SU-DHL-6 (cell line): ENCODE measurements at regions not wholly inside any gene's neighbourhood (a gene's known extent, or its start where the extent isn't known, plus 50 kb on each side); places are given as distances from the start of the nearest gene placed in this dataset.

ENCODE experiments used
- H2AFZ ChIP-seq: fragments of 200-600 bp; sonication (generic); 2 replicates; pipeline ENCODE4 v1.6.1; 2014; ENCODE audit warnings: low read depth, mild to moderate bottlenecking, moderate library complexity, mixed read lengths, antibody characterized with exemption, low read length; ENCODE audit not compliant: severe bottlenecking
- H3F3A ChIP-seq: fragments of 200-600 bp; shearing (Covaris generic); 2 replicates; pipeline ENCODE4 v1.6.0; 2016; ENCODE audit warnings: antibody characterized with exemption, mild to moderate bottlenecking; ENCODE audit not compliant: insufficient read depth
- H3K27ac ChIP-seq: fragments of 200-600 bp; sonication (generic); 2 replicates; pipeline ENCODE4 v1.5.1; 2016; ENCODE audit warnings: low read depth, mild to moderate bottlenecking, low read length, moderate library complexity, mixed read lengths
- H3K27me3 ChIP-seq: fragments of 200-600 bp; sonication (generic), shearing (Covaris generic); 2 replicates; pipeline ENCODE4 v1.6.0; 2014; ENCODE audit warnings: mild to moderate bottlenecking, low read length
- H3K36me3 ChIP-seq: fragments of 200-600 bp; sonication (generic); 2 replicates; pipeline ENCODE4 v1.6.1; 2014; ENCODE audit warnings: mild to moderate bottlenecking, low read length, mixed read lengths
- H3K4me2 ChIP-seq: fragments of 300-600, 200-600 bp; shearing (Covaris generic), sonication (generic); 2 replicates; pipeline ENCODE4 v1.6.0; 2014; ENCODE audit warnings: low read length, low read depth, mild to moderate bottlenecking; ENCODE audit not compliant: poor library complexity, severe bottlenecking
- H3K4me3 ChIP-seq: fragments of 200-600 bp; sonication (generic); 2 replicates; pipeline ENCODE4 v1.5.1; 2014; ENCODE audit warnings: antibody characterized with exemption, low read length, mild to moderate bottlenecking, mixed read lengths; ENCODE audit not compliant: insufficient read depth, poor library complexity, severe bottlenecking
- H3K79me2 ChIP-seq: fragments of 200-600 bp; sonication (generic); 2 replicates; pipeline ENCODE4 v1.6.1; 2014; ENCODE audit warnings: mild to moderate bottlenecking, low read length, moderate library complexity; ENCODE audit not compliant: insufficient read depth
- H3K9ac ChIP-seq: fragments of 200-600 bp; sonication (generic); 2 replicates; pipeline ENCODE4 v1.7.0; 2014; ENCODE audit warnings: mild to moderate bottlenecking, low read length
- H3K9me2 ChIP-seq: fragments of 200-600 bp; sonication (generic); replicated peaks from 2 replicates; pipeline ENCODE4 v1.6.1; 2014; ENCODE audit warnings: low read length; ENCODE audit not compliant: insufficient read depth
- H3K9me3 ChIP-seq: fragments of 200-600 bp; sonication (generic); 2 replicates; pipeline ENCODE4 v1.6.1; 2014; ENCODE audit warnings: low read length, mixed read lengths; ENCODE audit not compliant: insufficient read depth
- H4K20me1 ChIP-seq: fragments of 200-600 bp; sonication (generic); 2 replicates; pipeline ENCODE4 v1.6.1; 2014; ENCODE audit warnings: low read depth, mild to moderate bottlenecking, antibody characterized with exemption, low read length, moderate library complexity, mixed read lengths
- EZH2phosphoT487 ChIP-seq: fragments of 200-600 bp; sonication (generic), shearing (Covaris generic); conservative IDR thresholded peaks from 2 replicates; pipeline ENCODE4 v1.6.1; 2018; ENCODE audit warnings: mild to moderate bottlenecking, antibody characterized with exemption, low read length, moderate library complexity, mixed read lengths
- TF ChIP-seq, protein P1 (sequence below): fragments of 200-600 bp; sonication (generic); IDR thresholded peaks from one replicate; pipeline ENCODE4 v1.5.1; 2017; ENCODE audit warnings: antibody characterized with exemption, mild to moderate bottlenecking, low read length, moderate library complexity; ENCODE audit not compliant: insufficient read depth, poor library complexity, severe bottlenecking

DNA sequence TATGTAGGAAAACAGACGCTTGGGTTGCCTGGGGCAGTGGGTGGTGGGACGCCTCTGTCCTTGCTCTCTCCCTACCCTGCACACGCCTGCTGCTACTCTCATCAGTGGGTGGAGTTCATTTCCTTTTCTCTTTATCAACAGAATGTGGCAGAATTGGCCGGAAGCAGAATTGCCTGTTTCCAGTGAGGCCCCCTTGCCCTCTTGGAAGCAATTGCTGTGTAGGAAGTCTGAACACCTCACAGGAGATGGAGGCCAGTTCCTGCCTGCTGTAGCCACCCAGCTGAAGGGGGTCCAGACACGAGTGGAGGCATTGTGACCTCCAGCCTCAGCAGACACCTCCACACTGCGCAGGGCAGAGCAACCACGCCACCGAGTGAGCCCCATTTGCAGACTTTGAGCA is 331.6 kb upstream of the ZNF32 start:
- H2AFZ ChIP-seq: no peak overlapping the region

DNA sequence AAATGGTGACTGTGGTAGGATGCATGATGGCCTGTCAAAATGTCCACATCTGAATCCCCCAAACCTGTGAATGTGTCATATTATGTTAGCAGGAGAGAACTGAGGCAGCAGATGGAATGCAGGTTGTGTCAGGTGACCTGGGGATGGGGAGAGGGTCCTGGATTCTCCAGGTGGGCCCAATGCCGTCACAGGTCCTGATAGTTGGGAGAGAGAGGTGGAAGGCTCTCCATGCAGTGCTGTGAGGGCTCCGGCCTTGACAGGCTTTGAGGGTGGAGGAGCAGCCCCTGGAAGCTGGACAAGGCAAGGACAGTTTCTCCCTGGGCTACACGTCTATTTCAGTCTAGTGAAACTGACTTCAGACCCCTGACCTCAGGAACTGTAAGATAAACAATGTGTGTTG is 330.9 kb upstream of the ZNF32 start:
- Histone ChIP-seq H3K36me3 (no peaks in the 10 kb centered on the region), H2AFZ (no peak overlapping the region), H3K4me2 (no peak overlapping the region)

More for the DNA sequence above, 331.6 kb upstream of the ZNF32 start:
- H3F3A ChIP-seq: no peaks in the 10 kb centered on the region
- H4K20me1 ChIP-seq: no peaks in the 10 kb centered on the region
- no peaks in the 10 kb centered on the region for H3K36me3 ChIP-seq
- H3K27ac ChIP-seq: no peak overlapping the region
- no peak overlapping the region for H3K4me2 ChIP-seq
- H3K9me2 ChIP-seq: no peaks in the 10 kb centered on the region
- no peak for TF ChIP-seq EZH2phosphoT487
- TF ChIP-seq, protein P1, sequence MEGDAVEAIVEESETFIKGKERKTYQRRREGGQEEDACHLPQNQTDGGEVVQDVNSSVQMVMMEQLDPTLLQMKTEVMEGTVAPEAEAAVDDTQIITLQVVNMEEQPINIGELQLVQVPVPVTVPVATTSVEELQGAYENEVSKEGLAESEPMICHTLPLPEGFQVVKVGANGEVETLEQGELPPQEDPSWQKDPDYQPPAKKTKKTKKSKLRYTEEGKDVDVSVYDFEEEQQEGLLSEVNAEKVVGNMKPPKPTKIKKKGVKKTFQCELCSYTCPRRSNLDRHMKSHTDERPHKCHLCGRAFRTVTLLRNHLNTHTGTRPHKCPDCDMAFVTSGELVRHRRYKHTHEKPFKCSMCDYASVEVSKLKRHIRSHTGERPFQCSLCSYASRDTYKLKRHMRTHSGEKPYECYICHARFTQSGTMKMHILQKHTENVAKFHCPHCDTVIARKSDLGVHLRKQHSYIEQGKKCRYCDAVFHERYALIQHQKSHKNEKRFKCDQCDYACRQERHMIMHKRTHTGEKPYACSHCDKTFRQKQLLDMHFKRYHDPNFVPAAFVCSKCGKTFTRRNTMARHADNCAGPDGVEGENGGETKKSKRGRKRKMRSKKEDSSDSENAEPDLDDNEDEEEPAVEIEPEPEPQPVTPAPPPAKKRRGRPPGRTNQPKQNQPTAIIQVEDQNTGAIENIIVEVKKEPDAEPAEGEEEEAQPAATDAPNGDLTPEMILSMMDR: no peak
- no peaks in the 10 kb centered on the region for H3K79me2 ChIP-seq
- H3K9me3 ChIP-seq: no peaks in the 10 kb centered on the region
- no peaks in the 10 kb centered on the region for H3K27me3 ChIP-seq
- H3K4me3 ChIP-seq: no peak overlapping the region
- H3K9ac ChIP-seq: no peak overlapping the region

DNA sequence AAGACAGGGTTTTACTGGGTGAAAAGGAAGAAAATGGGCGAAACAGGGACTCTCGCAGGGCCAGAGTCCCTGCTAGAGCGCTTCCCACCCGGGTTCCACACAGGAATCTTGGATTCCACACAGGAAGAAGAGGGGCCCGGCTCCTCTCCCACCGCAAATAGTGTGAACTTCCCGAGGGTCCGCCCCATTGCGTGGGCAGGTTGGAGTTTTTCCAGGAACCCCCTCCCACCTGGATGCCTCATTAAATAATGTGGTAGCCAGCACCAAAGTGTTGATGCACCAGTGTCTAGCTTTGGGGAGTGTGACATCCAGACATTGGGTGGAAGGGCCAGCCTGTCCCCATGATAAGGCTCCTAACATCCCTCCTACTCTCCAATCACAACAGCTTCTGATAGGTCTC is 330.3 kb upstream of the ZNF32 start:
- Histone ChIP-seq H3K36me3 (no peaks in the 10 kb centered on the region), H3K9ac (no peak overlapping the region), H3K27me3 (no peaks in the 10 kb centered on the region), H3K9me2 (no peaks in the 10 kb centered on the region), H3F3A (no peaks in the 10 kb centered on the region), H2AFZ (no peak overlapping the region), H3K79me2 (no peaks in the 10 kb centered on the region), H3K4me2 (no peak overlapping the region), H3K27ac (no peak overlapping the region), H3K9me3 (no peaks in the 10 kb centered on the region), H4K20me1 (no peaks in the 10 kb centered on the region), H3K4me3 (no peak overlapping the region)
- TF ChIP-seq, protein P1: no peak
- TF ChIP-seq EZH2phosphoT487: no peak

More for the DNA sequence above, 330.9 kb upstream of the ZNF32 start:
- no peak overlapping the region for H3K4me3 ChIP-seq
- H3K9me2 ChIP-seq: no peaks in the 10 kb centered on the region
- H3K27ac ChIP-seq: no peak overlapping the region
- no peaks in the 10 kb centered on the region for H3K27me3 ChIP-seq
- H3F3A ChIP-seq: no peaks in the 10 kb centered on the region
- H4K20me1 ChIP-seq: no peaks in the 10 kb centered on the region
- no peaks in the 10 kb centered on the region for H3K9me3 ChIP-seq
- H3K79me2 ChIP-seq: no peaks in the 10 kb centered on the region
- H3K9ac ChIP-seq: no peak overlapping the region
- TF ChIP-seq, protein P1: no peak
- no peak for TF ChIP-seq EZH2phosphoT487

DNA sequence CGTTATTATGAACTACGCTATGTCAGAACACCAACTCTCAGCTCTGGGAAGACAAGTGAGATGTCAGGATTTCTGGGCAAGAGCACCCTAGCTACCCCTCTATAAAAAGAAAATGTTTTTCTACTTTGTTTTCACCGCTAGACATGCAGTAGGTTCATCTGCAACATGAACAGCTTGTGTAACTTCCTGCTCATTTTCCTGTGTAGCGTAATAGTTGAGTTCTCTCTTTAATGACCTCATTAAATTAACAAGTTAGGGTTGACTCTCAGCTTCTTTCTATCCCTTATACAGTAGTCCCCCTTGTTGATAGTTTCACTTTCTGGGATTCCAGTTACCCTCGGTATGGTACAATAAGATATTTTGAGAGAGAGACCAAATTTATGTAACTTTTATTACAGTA is 329.4 kb upstream of the ZNF32 start:
- Histone ChIP-seq H3K27me3 (no peaks in the 10 kb centered on the region), H3K4me2 (no peak overlapping the region)
- TF ChIP-seq, protein P1: no peak
- TF ChIP-seq EZH2phosphoT487: no peak

More for the DNA sequence above, 329.4 kb upstream of the ZNF32 start:
- H3F3A ChIP-seq: no peaks in the 10 kb centered on the region
- H3K9me3 ChIP-seq: no peaks in the 10 kb centered on the region
- no peak overlapping the region for H3K4me3 ChIP-seq
- H3K36me3 ChIP-seq: no peaks in the 10 kb centered on the region
- H2AFZ ChIP-seq: no peak overlapping the region
- no peaks in the 10 kb centered on the region for H3K9me2 ChIP-seq
- no peaks in the 10 kb centered on the region for H4K20me1 ChIP-seq
- H3K79me2 ChIP-seq: no peaks in the 10 kb centered on the region
- H3K27ac ChIP-seq: no peak overlapping the region
- no peak overlapping the region for H3K9ac ChIP-seq
